ENCODE measurements at regions not wholly inside any gene's neighbourhood (a gene's known extent, or its start where the extent isn't known, plus 50 kb on each side); places are given as distances from the start of the nearest gene placed in this dataset.

- H2AFZ ChIP-seq = no peak overlapping the region
- H3K4me2 ChIP-seq = peak overlapping the region; percentile 91
- H3K27ac ChIP-seq = no peak overlapping the region
- TF ChIP-seq EZH2 (IDR thresholded peaks at IDR 0.05; ENCODE audit: borderline replicate concordance) (no peak), CTCF (IDR thresholded peaks at IDR 0.05; ENCODE audit: poor library complexity) (no peak), EZH2phosphoT487 (IDR thresholded peaks at IDR 0.05; ENCODE audit: low read depth, severe bottlenecking, unreplicated experiment) (no peak)
- 72% methylated on average over 11 of the region's 11 CpGs for WGBS (ENCODE audit: low lambda C conversion rate, missing lambda C conversion rate)
- H3K9me3 ChIP-seq (ENCODE audit: low read depth) = no peaks in the 10 kb centered on the region
- DNase-seq (ENCODE audit: low spot score) = no peak
- H3K4me1 ChIP-seq (ENCODE audit: insufficient read depth) = peaks cover 10% of the 10 kb centered on the region
- H3K36me3 ChIP-seq (replicated peaks; ENCODE audit: insufficient read depth, low read depth) = no peaks in the 10 kb centered on the region
- no peak overlapping the region for H3K4me3 ChIP-seq
- no peaks in the 10 kb centered on the region for H4K20me1 ChIP-seq (ENCODE audit: insufficient read depth, poor library complexity, severe bottlenecking)
- H3K79me2 ChIP-seq = no peaks in the 10 kb centered on the region
- peaks cover 57% of the 10 kb centered on the region for H3K27me3 ChIP-seq
- H3K9me2 ChIP-seq (replicated peaks; ENCODE audit: insufficient read depth) = no peaks in the 10 kb centered on the region
Observed at GRCh38 chr12:94872007-94872653, 131.4 kb downstream of the NDUFA12 start.

DNA sequence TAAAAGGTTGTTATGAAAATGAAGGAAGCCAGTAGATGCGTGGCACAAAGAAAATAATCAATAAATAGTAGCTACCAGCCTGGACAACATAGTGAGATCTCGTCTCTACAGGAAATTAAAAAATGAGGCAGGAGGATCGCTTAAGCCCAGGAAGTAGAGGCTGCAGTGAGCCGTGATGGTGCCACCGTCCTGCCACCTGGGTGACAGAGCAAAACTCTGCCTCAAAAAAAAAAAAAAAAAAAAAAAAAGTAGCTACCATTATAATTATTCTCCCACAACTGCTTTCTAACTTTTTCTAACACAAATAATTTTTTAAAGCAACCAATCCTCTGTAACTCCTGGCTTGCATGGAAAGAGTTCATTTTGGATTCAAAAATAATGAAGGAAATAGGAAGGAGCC lies 133.0 kb downstream of the NDUFA12 start:
- Histone ChIP-seq H3K79me2 (no peaks in the 10 kb centered on the region), H3K27me3 (peaks cover 45% of the 10 kb centered on the region), H3K27ac (no peak overlapping the region), H3K9me3 (ENCODE audit: low read depth) (no peaks in the 10 kb centered on the region), H3K36me3 (replicated peaks; ENCODE audit: insufficient read depth, low read depth) (no peaks in the 10 kb centered on the region), H2AFZ (no peak overlapping the region), H3K9me2 (replicated peaks; ENCODE audit: insufficient read depth) (no peaks in the 10 kb centered on the region), H3K4me1 (ENCODE audit: insufficient read depth) (peaks cover 10% of the 10 kb centered on the region), H3K4me2 (no peak overlapping the region), H4K20me1 (ENCODE audit: insufficient read depth, poor library complexity, severe bottlenecking) (no peaks in the 10 kb centered on the region), H3K4me3 (no peak overlapping the region)
- TF ChIP-seq EZH2phosphoT487 (IDR thresholded peaks at IDR 0.05; ENCODE audit: low read depth, severe bottlenecking, unreplicated experiment) = no peak
- no peak for TF ChIP-seq CTCF (IDR thresholded peaks at IDR 0.05; ENCODE audit: poor library complexity)
- TF ChIP-seq EZH2 (IDR thresholded peaks at IDR 0.05; ENCODE audit: borderline replicate concordance) = no peak
- 88% methylated on average over 5 of the region's 5 CpGs for WGBS (ENCODE audit: low lambda C conversion rate, missing lambda C conversion rate)
- DNase-seq (ENCODE audit: low spot score) = no peak

- Histone ChIP-seq H3K79me2 (no peaks in the 10 kb centered on the region), H4K20me1 (ENCODE audit: insufficient read depth, poor library complexity, severe bottlenecking) (no peaks in the 10 kb centered on the region), H3K4me2 (no peak overlapping the region), H2AFZ (no peak overlapping the region), H3K9me2 (replicated peaks; ENCODE audit: insufficient read depth) (no peaks in the 10 kb centered on the region), H3K27ac (no peak overlapping the region), H3K27me3 (peaks cover 24% of the 10 kb centered on the region), H3K9me3 (ENCODE audit: low read depth) (no peaks in the 10 kb centered on the region), H3K36me3 (replicated peaks; ENCODE audit: insufficient read depth, low read depth) (no peaks in the 10 kb centered on the region), H3K4me1 (ENCODE audit: insufficient read depth) (peaks cover 4% of the 10 kb centered on the region), H3K4me3 (no peak overlapping the region)
- no peak for TF ChIP-seq EZH2phosphoT487 (IDR thresholded peaks at IDR 0.05; ENCODE audit: low read depth, severe bottlenecking, unreplicated experiment)
- TF ChIP-seq CTCF (IDR thresholded peaks at IDR 0.05; ENCODE audit: poor library complexity) = no peak
- no peak for TF ChIP-seq EZH2 (IDR thresholded peaks at IDR 0.05; ENCODE audit: borderline replicate concordance)
- DNase-seq (ENCODE audit: low spot score) = no peak
- 99% methylated on average over 2 of the region's 2 CpGs for WGBS (ENCODE audit: low lambda C conversion rate, missing lambda C conversion rate)
Observed at GRCh38 chr12:94868161-94868560, 135.3 kb downstream of the NDUFA12 start.

All from hepatocyte (in vitro differentiated cells).